Neural crest cell (in vitro differentiated cells): ENCODE measurements at regions not wholly inside any gene's neighbourhood (a gene's known extent, or its start where the extent isn't known, plus 50 kb on each side); places are given as distances from the start of the nearest gene placed in this dataset.

ENCODE experiments used
- DNase-seq: peaks from one replicate; pipeline ENCODE4 v3.0.0; 2021; ENCODE audit warnings: low read depth, mixed read lengths, low spot score
- H3K27ac Mint-ChIP-seq: one replicate; pipeline ENCODE4 v1.8.0; 2021; ENCODE audit warnings: mild to moderate bottlenecking, mixed read lengths; ENCODE audit not compliant: unreplicated experiment
- H3K27me3 Mint-ChIP-seq: 2 replicates; pipeline ENCODE4 v1.8.0; 2021; ENCODE audit warnings: low read depth, mild to moderate bottlenecking, mixed read lengths
- H3K36me3 Mint-ChIP-seq: 2 replicates; pipeline ENCODE4 v1.8.0; 2021; ENCODE audit warnings: low read depth, mild to moderate bottlenecking, mixed read lengths
- H3K4me1 Mint-ChIP-seq: 2 replicates; pipeline ENCODE4 v1.8.0; 2021; ENCODE audit warnings: mixed read lengths
- H3K4me3 Mint-ChIP-seq: one replicate; pipeline ENCODE4 v1.8.0; 2021; ENCODE audit warnings: mild to moderate bottlenecking, mixed read lengths
- H3K9me3 Mint-ChIP-seq: 2 replicates; pipeline ENCODE4 v1.8.0; 2021; ENCODE audit warnings: mixed read lengths
- CTCF ChIP-seq: fragments of 200-600 bp; sonication (generic); conservative IDR thresholded peaks from 2 replicates; pipeline ENCODE4 v1.5.0; 2021; ENCODE audit warnings: antibody characterized with exemption, mild to moderate bottlenecking

- no peak for DNase-seq
- no peak overlapping the region for H3K27ac Mint-ChIP-seq
- no peak overlapping the region for H3K4me3 Mint-ChIP-seq
- peaks cover 10% of the 10 kb centered on the region for H3K4me1 Mint-ChIP-seq
- no peak for TF ChIP-seq CTCF
- H3K27me3 Mint-ChIP-seq = no peaks in the 10 kb centered on the region
- no peaks in the 10 kb centered on the region for H3K36me3 Mint-ChIP-seq
- H3K9me3 Mint-ChIP-seq = peaks cover 5% of the 10 kb centered on the region
Measured at GRCh38 chr3:171972871-171973348, 66.5 kb upstream of the FNDC3B start.

GRCh38 chr3:171974986-171975837 is 64.2 kb upstream of the FNDC3B start:
- TF ChIP-seq CTCF = no peak
- Mint-ChIP-seq H3K36me3 (no peaks in the 10 kb centered on the region), H3K27ac (no peak overlapping the region), H3K27me3 (no peaks in the 10 kb centered on the region), H3K4me3 (no peak overlapping the region), H3K9me3 (no peaks in the 10 kb centered on the region), H3K4me1 (no peaks in the 10 kb centered on the region)
- DNase-seq = no peak

GRCh38 chr3:171976526-171976925 is 62.9 kb upstream of the FNDC3B start:
- no peaks in the 10 kb centered on the region for H3K36me3 Mint-ChIP-seq
- no peak overlapping the region for H3K27ac Mint-ChIP-seq
- H3K27me3 Mint-ChIP-seq = no peaks in the 10 kb centered on the region
- peaks cover 3% of the 10 kb centered on the region for H3K4me1 Mint-ChIP-seq
- no peak overlapping the region for H3K4me3 Mint-ChIP-seq
- TF ChIP-seq CTCF = no peak
- DNase-seq = no peak
- no peaks in the 10 kb centered on the region for H3K9me3 Mint-ChIP-seq

GRCh38 chr3:171977441-171977840 is 61.9 kb upstream of the FNDC3B start:
- H3K27me3 Mint-ChIP-seq = no peaks in the 10 kb centered on the region
- H3K9me3 Mint-ChIP-seq = no peaks in the 10 kb centered on the region
- peaks cover 3% of the 10 kb centered on the region for H3K4me1 Mint-ChIP-seq
- no peak overlapping the region for H3K27ac Mint-ChIP-seq
- no peak overlapping the region for H3K4me3 Mint-ChIP-seq
- TF ChIP-seq CTCF = no peak
- H3K36me3 Mint-ChIP-seq = no peaks in the 10 kb centered on the region
- no peak for DNase-seq

GRCh38 chr3:171977860-171978259 is 61.5 kb upstream of the FNDC3B start:
- Mint-ChIP-seq H3K27me3 (no peaks in the 10 kb centered on the region), H3K4me3 (no peak overlapping the region), H3K27ac (no peak overlapping the region), H3K36me3 (no peaks in the 10 kb centered on the region), H3K4me1 (peaks cover 3% of the 10 kb centered on the region), H3K9me3 (no peaks in the 10 kb centered on the region)
- DNase-seq = no peak
- no peak for TF ChIP-seq CTCF
